Activated naive CD4-positive, alpha-beta T cell treated with anti-CD3 and anti-CD28 coated beads, Interleukin-2, amount 10 ng/mL, durations not matched to agents 7 days and 5 days (primary cell): ENCODE measurements at regions not wholly inside any gene's neighbourhood (a gene's known extent, or its start where the extent isn't known, plus 50 kb on each side); places are given as distances from the start of the nearest gene placed in this dataset.

Experiments
- CTCF ChIA-PET: fragments of 350-600 bp; sonication (Branson Sonifier 250); formaldehyde crosslinking; loops from one replicate; lab custom pipeline; 2021; ENCODE audit warnings: antibody characterized with exemption; lab: Charles Lee
- DNase-seq: peaks from one replicate; pipeline ENCODE4 v3.0.0-alpha.2; 2020
- H3K27ac Mint-ChIP-seq: one replicate; pipeline ENCODE4 v1.8.0; 2021; ENCODE audit warnings: mild to moderate bottlenecking, moderate library complexity, mixed read lengths
- H3K27me3 Mint-ChIP-seq: one replicate; pipeline ENCODE4 v1.8.0; 2021; ENCODE audit warnings: mild to moderate bottlenecking, mixed read lengths
- H3K36me3 Mint-ChIP-seq: one replicate; pipeline ENCODE4 v1.8.0; 2021; ENCODE audit warnings: mixed read lengths
- H3K4me1 Mint-ChIP-seq: one replicate; pipeline ENCODE4 v1.8.0; 2021; ENCODE audit warnings: mixed read lengths
- H3K4me3 Mint-ChIP-seq: one replicate; pipeline ENCODE4 v1.8.0; 2021; ENCODE audit warnings: mild to moderate bottlenecking, moderate library complexity, mixed read lengths
- H3K9me3 Mint-ChIP-seq: one replicate; pipeline ENCODE4 v1.8.0; 2021; ENCODE audit warnings: mixed read lengths

DNA sequence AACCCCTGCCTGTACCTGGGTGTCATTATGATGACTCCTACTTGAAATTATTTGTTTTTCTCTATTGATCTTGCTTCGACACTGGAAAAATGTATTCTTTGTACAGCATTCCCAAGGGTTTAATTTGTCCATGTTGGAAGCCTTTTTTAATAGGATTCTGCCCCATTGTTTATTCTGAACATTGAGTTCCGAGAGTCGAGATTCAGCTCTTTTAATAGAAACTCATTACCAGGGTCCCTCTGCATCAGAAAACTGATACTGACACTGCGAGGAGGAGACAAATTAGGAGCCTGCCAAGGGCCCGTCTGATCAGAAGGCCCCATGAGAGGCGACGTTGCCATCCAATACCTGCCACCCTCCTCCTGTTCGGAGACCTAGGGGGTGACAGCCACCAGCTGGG, 260.5 kb upstream of the ZMIZ1 start:
- H3K4me1 Mint-ChIP-seq, result no peaks in the 10 kb centered on the region
- no peak overlapping the region for H3K4me3 Mint-ChIP-seq
- H3K27me3 Mint-ChIP-seq, result peaks cover under 1% of the 10 kb centered on the region
- CTCF ChIA-PET, result no interaction called here
- no peaks in the 10 kb centered on the region for H3K9me3 Mint-ChIP-seq
- no peak for DNase-seq
- no peaks in the 10 kb centered on the region for H3K36me3 Mint-ChIP-seq
- H3K27ac Mint-ChIP-seq, result no peak overlapping the region

DNA sequence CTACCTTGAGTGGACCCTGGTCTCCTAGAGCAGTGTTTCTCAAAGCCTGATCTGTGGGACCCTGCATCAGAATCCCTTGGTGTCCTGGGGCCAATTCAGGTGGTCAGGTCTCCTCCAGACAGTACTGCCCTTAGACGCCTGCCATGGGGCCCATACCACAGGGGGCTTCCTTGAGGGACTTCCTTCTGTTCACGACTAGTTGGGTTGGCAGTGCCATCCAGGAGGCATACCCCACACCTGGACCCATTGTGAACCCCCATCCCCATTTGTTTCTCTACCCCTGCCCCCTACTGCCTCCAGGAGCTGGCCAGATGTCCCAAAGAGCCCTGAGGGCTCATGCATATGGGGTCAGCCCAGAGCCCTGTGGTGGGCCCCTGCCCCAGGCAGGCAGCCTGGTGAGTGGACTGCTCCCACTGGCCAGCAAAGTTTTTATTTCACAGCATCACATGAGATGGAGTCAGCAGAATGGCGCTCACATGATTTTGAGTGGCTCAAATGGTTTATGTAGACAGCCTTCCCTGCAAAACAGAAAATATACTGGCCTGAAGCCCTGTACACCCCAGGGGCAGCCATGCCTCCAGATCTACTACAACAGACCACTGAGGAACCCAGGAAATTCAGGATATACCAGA, 259.9 kb upstream of the ZMIZ1 start:
- no peaks in the 10 kb centered on the region for H3K9me3 Mint-ChIP-seq

DNA sequence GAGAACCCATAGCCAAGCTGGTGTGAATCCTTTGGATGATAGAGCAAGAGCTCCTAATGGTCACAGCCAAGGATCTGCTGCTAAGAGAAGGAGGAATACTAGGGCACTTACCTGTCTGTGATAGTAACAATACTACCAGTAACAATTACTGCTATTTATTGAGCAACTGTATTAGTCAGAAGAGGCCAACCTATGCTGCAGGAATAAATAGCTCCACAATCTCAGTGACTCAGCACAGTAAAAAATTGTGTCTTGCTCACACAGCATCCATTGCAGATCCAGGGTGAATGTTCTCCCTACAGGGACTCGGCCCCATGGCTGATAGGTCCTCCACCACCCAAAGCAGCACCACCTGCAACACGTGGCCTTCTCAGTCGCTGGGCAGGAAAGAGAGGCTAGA, 257.6 kb upstream of the ZMIZ1 start:
- H3K36me3 Mint-ChIP-seq, result no peaks in the 10 kb centered on the region
- no peak overlapping the region for H3K4me3 Mint-ChIP-seq
- H3K27me3 Mint-ChIP-seq, result peaks cover 7% of the 10 kb centered on the region
- H3K27ac Mint-ChIP-seq, result no peak overlapping the region
- DNase-seq, result no peak
- CTCF ChIA-PET, result no interaction called here
- no peaks in the 10 kb centered on the region for H3K9me3 Mint-ChIP-seq
- no peaks in the 10 kb centered on the region for H3K4me1 Mint-ChIP-seq

More for the DNA sequence above, 259.9 kb upstream of the ZMIZ1 start:
- DNase-seq, result no peak
- H3K4me3 Mint-ChIP-seq, result no peak overlapping the region
- CTCF ChIA-PET, result no interaction called here
- no peak overlapping the region for H3K27ac Mint-ChIP-seq
- peaks cover 6% of the 10 kb centered on the region for H3K27me3 Mint-ChIP-seq
- H3K4me1 Mint-ChIP-seq, result no peaks in the 10 kb centered on the region
- no peaks in the 10 kb centered on the region for H3K36me3 Mint-ChIP-seq

DNA sequence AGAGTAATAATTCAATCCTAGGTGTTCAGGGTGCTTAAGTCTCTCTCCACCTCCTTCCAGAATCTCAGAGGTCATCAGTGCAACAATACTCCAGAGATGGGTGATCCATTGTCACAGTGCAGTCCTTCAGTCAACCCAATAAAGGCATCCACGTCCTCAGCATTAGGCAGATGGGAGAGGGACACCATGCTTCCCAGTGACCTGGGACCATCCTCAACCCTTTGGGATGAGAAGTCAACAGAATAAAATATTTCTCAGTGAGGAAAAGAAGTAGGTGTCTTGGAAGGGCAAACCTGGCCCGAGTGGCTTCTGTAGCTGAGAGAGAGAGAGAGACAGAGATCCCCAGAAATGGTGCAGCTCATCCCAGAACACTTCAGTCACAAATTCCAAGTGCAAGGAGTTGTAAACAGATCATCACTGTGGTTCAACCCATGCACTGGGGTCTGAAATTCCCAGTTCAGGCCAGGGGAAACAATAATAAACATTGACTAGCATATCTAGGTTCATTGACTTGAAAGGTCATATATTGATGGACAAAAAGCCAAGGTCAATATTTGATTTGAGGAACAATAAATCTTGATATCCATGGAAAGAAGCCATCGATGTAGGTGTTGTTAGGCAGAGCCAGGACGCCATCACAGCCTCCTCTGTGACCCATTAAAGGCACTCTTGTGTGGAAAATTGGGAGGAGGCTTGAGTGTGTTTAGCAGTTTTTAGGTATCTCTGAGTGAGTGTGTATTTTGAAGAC, 256.0 kb upstream of the ZMIZ1 start:
- no peaks in the 10 kb centered on the region for H3K4me1 Mint-ChIP-seq
- CTCF ChIA-PET, result no interaction called here
- H3K27me3 Mint-ChIP-seq, result peaks cover 7% of the 10 kb centered on the region
- DNase-seq, result no peak
- no peaks in the 10 kb centered on the region for H3K36me3 Mint-ChIP-seq
- H3K27ac Mint-ChIP-seq, result no peak overlapping the region
- H3K9me3 Mint-ChIP-seq, result no peaks in the 10 kb centered on the region
- H3K4me3 Mint-ChIP-seq, result no peak overlapping the region

DNA sequence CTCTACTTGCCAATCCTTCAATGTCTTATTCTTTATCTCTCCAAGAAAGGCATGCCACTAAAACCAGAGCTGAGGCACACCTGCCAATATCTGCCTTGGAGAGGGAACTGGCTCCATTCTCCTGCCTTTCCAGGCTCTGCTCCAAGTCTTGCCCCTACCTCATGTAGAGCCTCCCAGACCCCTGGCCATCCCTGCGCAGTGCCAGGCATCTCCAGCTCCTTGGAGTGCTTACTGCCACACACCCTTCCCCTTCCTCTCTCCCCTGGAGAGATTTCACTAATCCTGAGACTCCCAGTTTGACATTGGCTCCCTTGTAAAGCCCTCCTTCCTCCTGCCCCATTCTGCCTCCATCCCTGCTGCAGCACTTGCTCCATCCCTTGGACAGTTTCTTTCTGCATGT, 255.2 kb upstream of the ZMIZ1 start:
- Mint-ChIP-seq H3K9me3 (no peaks in the 10 kb centered on the region), H3K27me3 (peaks cover 7% of the 10 kb centered on the region), H3K36me3 (no peaks in the 10 kb centered on the region), H3K4me3 (no peak overlapping the region), H3K27ac (no peak overlapping the region), H3K4me1 (no peaks in the 10 kb centered on the region)
- CTCF ChIA-PET, result no interaction called here
- no peak for DNase-seq

DNA sequence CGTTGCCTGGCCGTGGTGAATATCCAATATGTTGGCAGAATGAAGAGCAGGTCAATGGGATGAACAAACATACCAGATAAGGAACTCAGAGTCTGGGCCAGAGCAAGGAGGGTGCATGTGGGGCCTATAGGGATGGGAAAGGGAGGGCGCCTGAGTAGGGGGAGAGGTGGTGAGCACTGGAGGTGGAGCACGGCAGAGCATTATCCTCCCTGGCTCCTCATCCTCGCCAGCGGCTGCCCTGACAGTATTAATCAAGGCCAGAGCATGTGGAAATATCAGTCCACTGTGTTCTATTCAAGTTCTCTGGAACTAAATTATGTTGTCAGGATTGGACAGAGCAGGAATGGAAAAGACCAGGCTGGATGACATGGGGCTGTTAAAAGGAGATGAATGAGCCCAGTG, 254.8 kb upstream of the ZMIZ1 start:
- CTCF ChIA-PET, result no interaction called here
- Mint-ChIP-seq H3K4me1 (no peaks in the 10 kb centered on the region), H3K27ac (no peak overlapping the region), H3K27me3 (peaks cover 7% of the 10 kb centered on the region), H3K36me3 (no peaks in the 10 kb centered on the region), H3K4me3 (no peak overlapping the region), H3K9me3 (no peaks in the 10 kb centered on the region)
- DNase-seq, result no peak

DNA sequence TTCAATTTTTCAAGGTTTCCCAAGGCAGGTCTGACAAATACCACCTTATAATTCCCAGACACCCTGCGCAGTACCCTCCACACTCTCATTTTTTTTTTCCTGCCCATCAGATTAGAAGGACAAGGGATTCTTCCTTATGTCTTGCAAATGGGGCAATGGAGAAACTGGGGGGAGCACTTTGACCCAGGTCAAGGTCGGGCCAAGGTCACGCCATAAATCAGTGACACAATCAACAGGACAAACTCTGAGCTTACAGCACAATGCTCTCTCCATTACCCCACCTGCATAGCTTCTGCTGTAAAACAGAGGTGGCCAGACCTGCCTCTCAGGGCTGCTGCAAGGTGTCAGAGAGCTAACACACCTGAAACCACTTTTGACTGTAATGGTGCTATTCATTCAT, 254.4 kb upstream of the ZMIZ1 start:
- Mint-ChIP-seq H3K9me3 (no peaks in the 10 kb centered on the region), H3K4me3 (no peak overlapping the region), H3K27me3 (peaks cover 7% of the 10 kb centered on the region), H3K36me3 (no peaks in the 10 kb centered on the region), H3K27ac (no peak overlapping the region), H3K4me1 (no peaks in the 10 kb centered on the region)
- DNase-seq, result no peak
- CTCF ChIA-PET, result no interaction called here

DNA sequence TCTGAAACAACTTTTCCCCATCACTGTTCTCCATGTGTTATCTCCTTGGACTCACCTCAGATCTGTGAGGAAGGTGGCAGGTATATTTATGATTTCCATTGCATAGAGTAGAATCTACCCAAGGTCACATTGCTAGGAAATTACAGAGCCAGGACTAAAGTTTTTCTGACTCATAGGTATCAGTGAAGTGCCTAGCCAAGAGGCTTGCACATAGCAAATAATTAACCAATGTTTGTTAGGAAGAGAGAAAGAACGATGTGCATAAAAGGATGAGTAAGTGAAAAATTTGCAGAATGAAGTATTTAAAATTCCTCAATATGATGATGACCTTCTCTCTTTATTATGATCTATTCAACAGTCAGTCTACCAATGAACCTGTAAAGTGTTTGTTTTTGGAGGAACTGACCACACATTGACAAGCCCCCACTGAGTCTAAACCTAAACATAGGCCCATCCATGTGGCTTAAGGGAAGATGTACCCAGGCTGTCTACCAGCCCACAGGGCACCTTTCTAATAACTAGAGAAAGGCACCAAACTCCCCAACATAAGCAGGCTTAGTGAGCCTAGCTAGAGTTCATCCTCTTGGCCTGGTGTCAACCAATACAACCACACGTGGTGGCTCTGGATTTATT, 252.9 kb upstream of the ZMIZ1 start:
- Mint-ChIP-seq H3K27me3 (peaks cover 7% of the 10 kb centered on the region), H3K27ac (no peak overlapping the region), H3K4me1 (no peaks in the 10 kb centered on the region), H3K36me3 (no peaks in the 10 kb centered on the region), H3K9me3 (no peaks in the 10 kb centered on the region), H3K4me3 (no peak overlapping the region)
- DNase-seq, result no peak
- CTCF ChIA-PET, result no interaction called here

DNA sequence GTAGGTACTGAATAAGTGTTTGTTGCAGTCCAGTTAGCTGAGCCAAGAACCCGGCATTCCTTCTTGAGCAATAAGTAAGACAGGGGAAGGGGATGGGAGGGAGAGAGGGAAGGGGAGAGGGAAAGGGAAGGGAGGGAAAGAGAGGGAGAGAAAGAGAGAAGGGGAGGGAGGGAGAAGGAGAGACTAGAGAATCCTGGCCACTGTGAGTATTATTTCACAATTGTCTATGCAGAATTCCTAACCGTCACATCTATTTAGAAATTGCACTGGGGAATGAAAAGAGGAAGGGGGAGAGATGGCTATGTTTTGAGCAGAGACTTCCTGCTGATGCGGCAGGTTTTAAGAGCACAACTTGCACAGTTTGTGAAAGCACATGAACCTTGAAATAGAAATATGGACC, 251.4 kb upstream of the ZMIZ1 start:
- CTCF ChIA-PET, result no interaction called here
- H3K36me3 Mint-ChIP-seq, result no peaks in the 10 kb centered on the region
- H3K27ac Mint-ChIP-seq, result no peak overlapping the region
- DNase-seq, result no peak
- H3K4me3 Mint-ChIP-seq, result no peak overlapping the region
- no peaks in the 10 kb centered on the region for H3K9me3 Mint-ChIP-seq
- peaks cover 7% of the 10 kb centered on the region for H3K27me3 Mint-ChIP-seq
- H3K4me1 Mint-ChIP-seq, result no peaks in the 10 kb centered on the region

DNA sequence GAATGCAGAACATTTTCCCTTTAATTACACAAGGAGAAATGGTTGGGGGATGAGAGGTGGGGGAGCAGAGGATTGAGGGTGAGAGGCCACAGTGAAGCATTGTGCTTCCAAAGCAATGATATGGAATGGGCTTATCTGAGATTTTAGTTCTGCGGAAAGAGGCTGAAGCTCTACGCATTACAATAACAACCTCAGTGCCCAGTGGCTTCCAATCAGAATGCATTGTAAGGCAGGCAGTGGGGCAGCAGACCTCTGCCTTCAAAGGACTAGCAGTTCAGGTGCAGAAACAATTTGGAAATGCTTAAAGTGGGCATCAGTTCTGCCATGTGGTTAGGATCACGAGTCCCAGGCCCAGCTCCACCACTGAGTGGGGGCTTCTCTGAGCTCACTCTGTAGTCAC, 251.0 kb upstream of the ZMIZ1 start:
- Mint-ChIP-seq H3K9me3 (no peaks in the 10 kb centered on the region), H3K27ac (no peak overlapping the region), H3K27me3 (peaks cover 7% of the 10 kb centered on the region), H3K36me3 (no peaks in the 10 kb centered on the region), H3K4me3 (no peak overlapping the region), H3K4me1 (no peaks in the 10 kb centered on the region)
- DNase-seq, result no peak
- CTCF ChIA-PET, result no interaction called here

DNA sequence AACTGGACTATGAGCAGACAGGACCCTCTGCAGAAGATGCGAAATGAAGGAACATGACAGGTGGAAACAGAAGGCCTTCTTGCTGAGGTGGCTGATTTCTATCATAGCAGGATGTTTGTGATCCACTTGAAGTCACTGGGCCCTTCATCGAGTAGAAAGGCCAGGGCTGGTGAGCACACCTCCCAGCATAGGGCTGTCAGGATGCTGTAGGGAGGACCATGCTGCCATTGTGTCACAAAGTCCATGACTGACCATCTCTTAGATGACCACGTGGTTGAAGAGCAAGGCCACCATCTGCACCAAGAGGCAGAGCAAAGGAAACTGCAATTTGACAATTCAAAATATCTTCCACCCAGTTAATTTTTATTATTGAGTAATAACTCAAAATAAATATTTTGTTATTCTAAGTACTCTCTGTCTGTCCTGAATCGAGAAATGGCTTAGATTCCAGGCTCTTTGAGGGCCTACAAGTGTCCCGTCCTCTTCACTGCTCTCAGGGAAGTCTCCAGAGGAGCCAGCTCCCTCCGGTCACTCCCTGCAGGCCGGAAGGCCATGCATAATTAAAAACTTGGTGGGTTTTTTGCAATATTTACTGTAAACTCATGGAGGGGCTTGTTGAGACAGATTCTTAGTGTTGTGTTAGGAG, 249.3 kb upstream of the ZMIZ1 start:
- Mint-ChIP-seq H3K27me3 (no peaks in the 10 kb centered on the region), H3K4me1 (no peaks in the 10 kb centered on the region), H3K9me3 (no peaks in the 10 kb centered on the region)

DNA sequence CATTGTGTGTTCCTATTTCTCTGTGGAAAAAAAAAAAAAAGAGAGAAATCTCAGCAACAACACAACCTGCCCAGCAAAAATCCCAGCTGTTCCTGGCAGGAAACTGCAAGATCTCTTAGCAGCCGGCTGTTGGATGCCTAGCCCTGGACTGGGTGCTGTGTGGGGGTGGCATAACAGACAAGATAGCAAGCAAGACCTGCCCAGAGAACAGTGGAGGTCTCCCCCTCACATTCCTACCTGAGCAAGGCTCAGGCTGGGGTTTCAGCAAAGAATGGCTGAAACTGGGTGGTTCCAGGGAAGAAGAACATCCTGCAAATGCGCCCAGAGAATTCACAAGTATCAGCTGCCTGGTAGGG, 248.8 kb upstream of the ZMIZ1 start:
- CTCF ChIA-PET, result interaction anchor here (0.6 kb wide), 1 partner anchor 203 kb away, joined by 4 read pairs; no protein-coding TSS in a partner anchor
- no peak overlapping the region for H3K4me3 Mint-ChIP-seq
- DNase-seq, result no peak

More for the DNA sequence above, 249.3 kb upstream of the ZMIZ1 start:
- no peak for DNase-seq
- Mint-ChIP-seq H3K36me3 (no peaks in the 10 kb centered on the region), H3K27ac (no peak overlapping the region), H3K4me3 (no peak overlapping the region)
- CTCF ChIA-PET, result interaction anchor here (0.6 kb wide), 1 partner anchor 202 kb away, joined by 4 read pairs; no protein-coding TSS in a partner anchor

DNA sequence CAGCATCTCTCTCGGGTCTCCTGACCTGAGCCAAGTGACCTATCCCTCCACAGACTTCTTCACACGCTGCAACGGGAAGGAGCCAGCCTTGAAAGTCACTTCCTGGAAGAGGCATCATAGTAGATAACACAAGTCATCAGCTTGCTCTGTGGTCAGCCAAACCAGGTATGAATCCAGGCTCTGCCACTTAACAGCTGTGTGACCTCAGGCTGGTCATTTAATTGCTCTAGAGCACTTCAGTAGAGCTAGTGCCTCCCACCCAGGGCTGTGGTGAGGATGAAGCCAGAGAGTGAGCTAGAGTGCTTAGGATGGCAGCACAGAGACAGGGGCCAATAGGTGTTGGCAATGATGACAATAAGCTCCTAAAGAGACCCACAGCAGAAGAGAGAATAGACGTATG, 247.7 kb upstream of the ZMIZ1 start:
- Mint-ChIP-seq H3K27me3 (no peaks in the 10 kb centered on the region), H3K36me3 (no peaks in the 10 kb centered on the region), H3K4me1 (no peaks in the 10 kb centered on the region), H3K27ac (no peak overlapping the region), H3K9me3 (no peaks in the 10 kb centered on the region), H3K4me3 (no peak overlapping the region)
- no peak for DNase-seq
- CTCF ChIA-PET, result no interaction called here

More for the DNA sequence above, 248.8 kb upstream of the ZMIZ1 start:
- Mint-ChIP-seq H3K27me3 (no peaks in the 10 kb centered on the region), H3K9me3 (no peaks in the 10 kb centered on the region), H3K36me3 (no peaks in the 10 kb centered on the region), H3K4me1 (no peaks in the 10 kb centered on the region), H3K27ac (no peak overlapping the region)

DNA sequence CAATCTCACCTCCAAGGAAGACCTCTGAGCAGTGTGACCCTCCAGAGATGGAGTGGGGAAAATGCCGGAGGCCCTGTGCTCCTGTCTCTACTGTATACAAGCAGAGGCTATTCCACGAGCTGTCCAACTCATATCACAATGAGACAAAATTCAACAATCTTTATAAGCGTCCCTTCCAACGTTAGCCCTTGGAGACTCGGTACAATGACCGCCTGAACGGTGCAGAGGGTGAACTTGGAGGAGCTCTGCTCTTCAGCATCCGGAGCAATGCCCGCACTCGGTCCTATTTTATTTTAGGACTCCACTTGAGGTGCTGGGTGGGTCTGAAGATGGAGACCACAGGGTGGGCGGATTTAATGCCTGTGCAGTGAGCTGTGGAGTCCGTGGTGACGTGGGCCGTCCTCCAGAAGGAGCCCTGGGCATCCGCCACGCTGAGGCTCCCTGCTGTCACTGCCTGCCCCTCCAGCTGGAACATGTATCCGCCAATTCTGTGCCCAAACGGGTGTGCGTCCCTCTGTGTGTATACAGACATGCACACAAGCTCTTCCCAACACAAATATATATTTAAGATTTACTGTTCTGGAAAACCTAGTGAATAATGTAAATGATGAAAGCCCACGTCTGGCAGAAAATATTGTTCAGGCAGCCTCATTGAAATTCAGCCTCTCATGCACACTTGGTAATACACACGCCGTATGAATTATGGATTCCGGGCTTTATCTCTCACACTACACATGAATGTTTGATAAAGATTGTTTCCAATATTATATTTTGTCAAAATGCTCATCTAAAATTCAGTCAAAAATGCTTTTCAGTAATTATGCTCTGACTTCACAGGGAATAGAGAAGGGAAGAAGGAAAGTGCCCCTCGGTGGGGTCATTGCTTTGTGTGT, 239.9 kb upstream of the ZMIZ1 start:
- Mint-ChIP-seq H3K27me3 (peaks cover 25% of the 10 kb centered on the region), H3K36me3 (no peaks in the 10 kb centered on the region), H3K4me1 (no peaks in the 10 kb centered on the region), H3K9me3 (no peaks in the 10 kb centered on the region), H3K27ac (no peak overlapping the region), H3K4me3 (no peak overlapping the region)
- CTCF ChIA-PET, result no interaction called here
- no peak for DNase-seq
